NCI-H2029 (cell line): ENCODE measurements at regions not wholly inside any gene's neighbourhood (a gene's known extent, or its start where the extent isn't known, plus 50 kb on each side); places are given as distances from the start of the nearest gene placed in this dataset.
"Not testable (repeated sequence)": the region's sequence is repeated elsewhere in the genome, so short reads cannot be mapped to it uniquely, and the experiment has no call there.

ENCODE experiments used
- DNase-seq: peaks from one replicate; lab custom pipeline; 2025; lab: John Stamatoyannopoulos, UW

DNA sequence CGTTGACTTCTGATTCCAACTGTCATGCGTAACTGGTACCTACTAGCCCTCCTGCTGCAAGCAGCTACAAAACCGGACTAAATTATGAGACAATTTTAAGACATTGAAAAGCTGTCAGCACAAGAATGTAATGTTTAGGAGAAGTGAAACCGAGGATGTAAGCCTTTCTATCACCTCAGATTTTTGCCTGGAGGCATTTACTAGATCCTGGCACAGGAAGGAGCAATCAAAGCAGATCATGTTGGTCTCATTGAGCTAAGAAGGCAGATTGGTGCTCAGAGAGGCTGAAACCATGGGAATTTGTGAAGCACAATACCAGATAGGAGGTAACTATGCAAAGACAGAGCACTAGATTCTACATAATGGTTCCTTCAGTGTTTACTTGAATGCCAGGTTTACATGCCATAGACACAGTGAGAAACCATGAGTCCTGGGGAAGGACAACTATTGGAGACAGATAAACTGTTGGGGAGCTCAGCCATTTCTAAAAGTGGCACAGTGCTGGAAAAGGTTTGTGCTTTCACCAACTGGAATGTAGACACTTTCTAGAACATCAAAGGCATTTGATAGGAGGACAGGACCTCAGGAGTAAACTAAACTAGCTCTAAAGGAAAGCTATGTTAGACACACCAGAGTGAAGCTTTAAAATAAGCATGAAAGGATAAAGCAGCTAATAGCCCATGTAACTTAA lies 179.4 kb downstream of the LYPLAL1 start:
- no peak for DNase-seq

DNA sequence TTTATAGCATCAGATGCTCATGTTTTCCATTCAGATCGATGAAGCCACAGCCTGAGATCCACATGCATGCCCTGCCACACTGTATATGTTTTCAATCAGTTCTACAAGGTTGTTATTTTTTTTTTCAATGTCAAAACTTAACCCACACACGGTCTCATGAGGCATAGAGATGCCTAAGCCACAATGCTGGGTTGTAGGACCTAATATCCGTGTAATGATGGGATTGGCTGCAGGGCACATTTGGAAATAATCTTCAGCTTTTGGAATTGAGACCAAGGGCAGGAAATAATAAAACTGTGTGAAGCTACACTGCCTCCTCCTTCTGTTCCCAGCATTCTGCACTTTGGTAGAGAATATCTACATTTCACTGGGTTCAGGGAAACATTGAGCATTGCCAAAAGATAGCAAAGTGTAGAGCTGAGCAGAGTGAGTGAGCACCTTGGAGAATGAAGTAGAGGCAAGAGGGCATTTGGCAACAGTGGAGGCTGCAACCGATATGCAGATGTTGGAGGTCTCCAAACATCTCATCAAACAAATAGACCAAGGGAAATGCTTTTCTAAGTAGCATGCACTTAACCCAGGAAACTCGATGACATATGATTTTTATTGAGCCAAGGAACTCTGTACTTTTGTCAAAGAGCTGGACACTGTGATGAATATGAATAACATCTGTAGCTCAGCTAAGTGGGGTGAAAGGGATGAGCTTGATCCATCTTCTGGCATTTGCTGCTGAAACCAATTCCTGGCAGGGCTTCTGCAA lies 176.7 kb downstream of the LYPLAL1 start:
- DNase-seq: no peak

DNA sequence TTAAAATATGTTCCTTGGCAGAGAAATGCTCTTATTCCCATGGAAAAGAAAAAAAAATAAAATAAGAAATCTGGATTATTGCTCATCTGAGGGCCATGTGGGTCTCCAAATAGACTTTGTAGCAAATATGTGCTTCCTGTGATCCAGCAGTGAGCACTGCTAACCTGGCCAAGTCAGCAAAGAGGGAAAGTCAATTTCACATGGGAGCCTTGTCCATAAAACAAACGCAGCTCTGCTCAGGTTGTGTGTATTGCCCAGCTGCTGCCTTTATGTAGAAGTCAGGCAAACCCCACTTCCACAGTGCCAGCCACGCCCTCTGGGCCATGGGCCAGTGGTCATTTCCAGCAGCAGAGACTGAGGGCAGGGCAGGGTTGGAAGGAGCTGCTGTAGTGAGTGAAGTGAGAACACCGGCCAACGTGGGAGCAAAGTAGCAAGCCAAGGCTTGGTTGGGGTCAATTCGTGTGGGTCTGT lies 174.3 kb downstream of the LYPLAL1 start:
- no peak for DNase-seq

DNA sequence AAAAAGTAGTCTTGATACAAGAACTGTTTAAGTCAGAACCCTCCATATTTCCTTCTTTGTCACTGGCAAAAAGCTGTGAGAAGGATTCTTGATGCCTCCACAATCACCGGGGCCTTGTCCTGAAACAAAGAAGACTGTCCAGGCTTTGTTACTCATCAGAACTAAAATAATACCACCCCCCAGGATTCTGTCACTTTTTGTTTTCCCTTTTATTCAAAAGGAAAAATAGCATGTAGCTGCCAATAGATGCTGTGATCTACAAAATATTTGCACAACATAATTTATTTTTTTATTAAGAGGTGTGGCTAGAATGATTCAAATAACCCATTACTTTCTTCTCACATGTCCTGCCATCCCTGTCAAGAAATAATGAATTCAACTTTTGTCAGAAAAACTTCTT lies 173.7 kb downstream of the LYPLAL1 start:
- DNase-seq: no peak

DNA sequence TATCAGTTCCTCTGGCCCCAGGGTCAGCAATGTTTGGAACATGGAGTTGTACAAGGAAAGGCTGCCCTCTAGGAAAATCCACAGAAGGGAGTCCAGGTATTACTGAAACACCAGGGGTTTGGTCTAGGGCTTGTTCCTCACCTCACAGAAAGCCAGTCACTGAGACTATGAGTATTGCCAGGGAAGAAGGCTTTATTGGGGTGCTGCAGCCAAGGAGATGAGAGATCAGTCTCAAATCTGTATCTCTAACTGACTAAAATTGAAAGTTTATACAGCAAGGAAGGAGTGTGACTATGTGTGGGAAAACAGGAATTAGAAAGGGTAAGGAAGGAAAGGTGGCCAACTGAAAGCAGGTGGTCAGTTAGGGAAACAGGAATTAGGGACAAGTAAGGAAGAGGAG lies 172.3 kb downstream of the LYPLAL1 start:
- DNase-seq: no peak

DNA sequence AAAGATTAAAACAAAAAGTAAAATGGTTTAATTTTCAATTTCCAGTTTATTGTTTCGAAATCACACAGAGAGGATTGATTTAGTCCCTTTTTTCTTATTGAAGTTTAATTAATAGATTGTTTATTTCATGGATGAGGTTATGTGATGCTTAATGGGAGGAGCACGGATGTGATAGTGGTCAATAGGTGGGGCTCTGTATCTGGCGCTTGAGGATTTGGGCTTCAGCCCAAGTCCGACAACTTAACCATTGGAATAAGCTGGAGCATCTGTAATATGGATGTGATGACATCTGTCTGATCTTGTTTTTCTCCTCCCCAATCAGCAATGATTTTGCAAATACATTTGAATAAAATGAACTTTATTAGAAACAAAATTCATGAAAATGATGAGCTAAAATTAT lies 169.2 kb downstream of the LYPLAL1 start:
- no peak for DNase-seq

DNA sequence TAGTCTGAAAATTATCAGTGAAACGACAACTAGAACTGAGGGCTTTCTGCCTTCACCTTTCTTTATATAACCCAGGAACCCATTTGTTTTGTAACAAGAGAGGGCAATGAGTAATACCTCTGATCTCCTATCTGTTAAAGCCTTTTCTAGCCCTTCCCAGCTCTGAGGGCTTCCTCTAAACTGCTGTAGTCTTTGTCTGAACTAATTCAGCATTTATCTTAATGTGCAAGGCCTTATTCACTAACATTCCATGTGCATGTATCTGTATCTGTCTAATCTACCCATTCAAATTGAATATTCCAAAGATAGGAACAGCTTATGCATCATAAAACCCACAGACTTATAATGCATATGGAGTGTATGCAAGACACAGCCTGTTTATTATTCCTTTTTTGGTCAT lies 167.1 kb downstream of the LYPLAL1 start:
- no peak for DNase-seq

DNA sequence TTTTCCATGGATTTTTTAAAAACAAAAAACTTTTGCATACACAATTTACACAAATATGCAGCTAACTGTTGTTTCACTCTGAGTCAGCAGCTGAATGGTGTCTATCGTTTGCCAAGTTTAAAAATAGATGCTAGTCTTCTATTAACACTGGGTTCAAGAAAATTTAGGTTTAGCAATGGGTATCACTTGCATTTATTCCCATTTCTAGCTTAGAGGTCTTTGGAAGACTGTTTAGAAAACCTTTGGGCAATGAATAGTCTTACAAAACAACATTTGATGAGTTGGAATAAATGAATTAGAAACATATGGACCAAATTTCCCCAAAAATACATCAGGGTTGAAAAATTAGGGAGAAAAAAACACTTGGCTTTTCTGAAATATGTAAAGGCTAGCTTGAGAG lies 165.8 kb downstream of the LYPLAL1 start:
- DNase-seq: no peak

DNA sequence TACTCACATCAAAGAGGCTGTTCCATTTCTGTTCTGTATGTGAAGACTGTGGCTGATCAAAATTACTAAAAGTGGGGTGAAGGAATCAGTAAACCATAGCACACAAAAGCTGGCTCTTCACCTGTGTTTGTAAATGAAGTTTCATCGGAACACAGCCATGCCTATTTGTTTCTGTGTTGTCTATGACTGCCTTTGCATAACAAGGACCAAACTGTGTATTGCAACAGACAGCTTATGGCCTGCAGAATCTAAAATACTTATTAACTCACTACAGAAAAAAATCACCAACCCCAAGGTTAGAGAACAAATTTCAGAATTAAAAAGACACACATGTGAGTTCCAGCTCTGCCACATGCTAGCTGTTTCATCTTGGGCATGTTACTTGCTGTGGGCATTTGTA lies 163.9 kb downstream of the LYPLAL1 start:
- DNase-seq: no peak

DNA sequence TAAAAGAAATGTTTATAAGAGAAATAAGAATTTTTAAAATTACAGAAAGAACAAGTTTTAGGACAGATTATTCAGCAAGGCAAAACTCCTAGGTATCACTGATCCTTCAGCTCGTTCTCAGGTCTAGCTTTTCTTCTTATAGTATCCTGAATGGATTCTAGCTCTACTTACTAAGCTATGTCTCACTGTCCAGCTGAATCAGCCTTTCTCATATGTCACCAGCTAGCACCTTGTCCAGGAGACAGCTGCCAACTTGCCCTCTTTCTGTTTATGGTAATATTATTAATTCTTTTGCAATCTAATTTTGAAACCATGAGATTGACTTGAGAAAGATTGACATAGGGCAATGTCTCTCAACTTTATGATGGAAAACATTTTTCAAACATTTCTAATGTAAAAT lies 159.9 kb downstream of the LYPLAL1 start:
- no peak for DNase-seq

DNA sequence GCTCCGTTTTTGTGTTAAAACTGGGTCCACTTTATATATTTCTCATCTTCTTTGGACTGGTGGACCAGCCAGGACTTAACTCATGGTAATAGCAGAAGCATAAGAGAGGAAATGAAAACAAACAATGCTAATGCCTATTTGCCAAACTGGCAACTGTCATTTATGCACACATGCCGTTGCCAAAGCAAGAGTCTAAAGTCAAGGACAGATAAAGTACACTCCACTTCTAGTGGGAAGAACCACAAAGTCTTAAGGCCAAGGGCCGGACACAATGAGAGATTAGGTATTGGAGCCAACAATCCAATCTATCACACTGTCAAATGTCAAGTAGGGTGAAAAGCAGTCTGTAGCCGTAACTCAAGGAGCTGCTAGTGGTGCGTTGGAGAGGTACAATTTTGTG lies 157.7 kb downstream of the LYPLAL1 start:
- peak; percentile 58 for DNase-seq

DNA sequence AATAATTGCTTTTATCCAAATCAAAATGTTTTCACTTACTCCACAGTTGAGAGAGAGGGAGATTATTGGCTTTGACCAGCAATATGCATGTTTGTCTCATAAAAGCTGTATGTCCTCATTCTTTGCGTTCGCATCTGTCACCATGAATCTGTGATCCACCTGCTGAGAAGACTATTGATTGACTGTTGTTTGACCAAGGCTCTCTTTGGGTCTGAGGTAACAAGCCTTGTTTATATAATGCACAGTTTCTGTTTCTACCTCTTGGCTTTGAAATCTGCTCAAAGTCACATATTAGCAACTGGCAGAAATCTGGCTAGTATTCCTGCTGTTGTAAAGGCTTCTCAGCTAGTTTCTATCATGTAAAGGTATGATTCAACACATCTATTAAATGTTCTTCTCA lies 157.0 kb downstream of the LYPLAL1 start:
- no peak for DNase-seq

DNA sequence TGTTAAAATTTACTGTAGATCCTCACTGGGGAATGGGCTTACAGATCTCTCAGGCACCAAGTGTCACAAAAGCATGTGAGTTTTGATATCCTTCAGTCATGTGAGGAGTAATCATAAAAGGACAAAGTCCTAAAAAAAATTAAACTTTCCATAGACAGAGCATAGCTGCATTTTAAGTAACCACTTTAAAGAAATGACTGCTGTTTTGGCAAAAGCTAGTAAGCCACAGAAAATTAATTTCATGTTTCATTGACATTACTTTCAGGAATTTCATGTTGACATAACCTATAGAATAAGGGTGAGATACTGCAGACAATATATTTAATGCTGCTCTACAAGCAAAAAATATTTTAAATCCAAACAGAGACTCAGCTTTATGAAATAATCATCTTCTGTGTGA lies 156.3 kb downstream of the LYPLAL1 start:
- DNase-seq: no peak

DNA sequence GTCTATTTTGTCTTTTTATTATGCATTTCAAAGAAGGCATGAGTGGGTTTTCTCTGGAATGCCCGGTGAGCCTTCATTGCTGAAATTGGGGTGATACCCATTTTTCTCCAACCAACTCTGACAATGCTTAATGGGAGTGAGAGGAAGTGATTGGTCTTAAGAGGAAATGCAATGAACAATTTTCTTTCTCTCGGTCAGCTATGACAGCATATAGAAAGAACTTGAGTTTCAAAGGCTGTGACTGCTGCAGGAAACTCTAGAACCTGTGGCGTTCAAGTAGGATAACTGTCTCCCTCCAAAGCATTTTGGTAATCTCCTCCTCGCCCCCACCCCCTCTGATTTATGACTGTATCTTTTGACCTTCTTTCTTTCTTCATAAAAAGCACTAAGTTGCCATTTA lies 155.9 kb downstream of the LYPLAL1 start:
- DNase-seq: no peak

DNA sequence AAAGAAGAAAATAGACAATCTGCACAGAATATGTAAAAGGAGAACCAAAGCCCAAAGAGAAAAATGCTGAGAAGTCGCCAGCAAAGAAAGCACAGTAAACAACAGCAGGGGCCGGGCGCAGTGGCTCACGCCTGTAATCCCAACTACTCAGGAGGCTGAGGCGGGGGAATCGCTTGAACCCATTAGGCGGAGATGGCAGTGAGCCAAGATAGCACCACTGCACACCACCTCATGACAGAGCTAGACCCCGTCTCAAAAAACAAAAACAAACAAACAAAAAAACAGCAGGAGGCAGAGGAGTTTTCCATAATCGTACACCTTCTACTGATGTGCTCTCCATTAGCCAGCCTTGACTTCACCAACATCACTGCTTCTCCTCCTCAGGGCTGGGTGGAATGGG lies 153.2 kb downstream of the LYPLAL1 start:
- no peak for DNase-seq

DNA sequence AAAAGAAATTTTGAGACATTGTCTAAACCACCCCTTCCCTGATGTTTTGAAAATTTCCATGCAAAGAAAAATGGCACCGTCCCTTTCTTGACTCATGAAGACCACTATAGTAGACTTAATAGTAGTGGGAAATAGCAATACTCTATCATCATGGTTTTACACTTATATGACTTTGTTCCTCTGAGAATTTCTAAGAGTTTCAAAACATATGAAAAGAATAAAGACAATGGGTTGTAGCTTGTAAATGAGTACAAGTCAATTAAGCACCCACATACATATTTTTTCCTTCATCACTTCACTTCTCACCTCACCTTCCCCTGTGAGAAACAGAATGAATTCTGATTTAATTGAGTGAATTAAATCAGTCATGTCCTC lies 151.7 kb downstream of the LYPLAL1 start:
- DNase-seq: no peak

DNA sequence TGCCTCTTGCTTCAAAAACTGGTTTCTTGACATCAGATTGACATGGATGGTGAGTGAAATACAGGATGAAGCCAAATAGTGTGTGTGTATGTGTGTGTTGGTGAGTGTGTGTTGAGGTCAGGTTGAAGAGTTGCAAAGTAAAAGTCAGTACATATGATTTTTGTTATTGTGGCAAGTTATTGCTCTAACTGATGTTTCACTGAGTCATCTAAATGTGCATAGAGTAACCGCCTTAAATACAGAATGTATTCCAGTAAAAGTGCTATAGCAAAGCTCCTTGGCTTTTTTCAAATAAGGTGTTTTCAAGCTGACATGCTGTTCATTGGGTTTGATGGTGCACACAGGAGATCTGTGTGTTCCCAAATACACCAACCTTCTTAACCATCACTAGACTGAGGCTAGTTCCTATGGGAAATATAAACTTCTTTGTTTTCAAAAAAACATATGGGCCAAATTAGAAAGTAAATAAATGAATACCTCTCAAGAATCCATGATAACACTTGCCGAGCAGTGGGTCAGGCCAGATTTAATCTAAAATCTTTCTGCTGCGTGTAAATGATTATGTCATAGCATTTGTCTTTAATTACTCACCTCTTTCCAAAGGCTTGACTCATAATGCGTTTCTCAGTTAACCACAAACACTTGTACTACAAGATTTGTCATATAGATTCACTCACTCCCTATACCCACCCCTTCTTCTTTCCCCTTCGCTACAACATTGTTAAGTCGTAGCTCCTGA lies 151.1 kb downstream of the LYPLAL1 start:
- no peak for DNase-seq

DNA sequence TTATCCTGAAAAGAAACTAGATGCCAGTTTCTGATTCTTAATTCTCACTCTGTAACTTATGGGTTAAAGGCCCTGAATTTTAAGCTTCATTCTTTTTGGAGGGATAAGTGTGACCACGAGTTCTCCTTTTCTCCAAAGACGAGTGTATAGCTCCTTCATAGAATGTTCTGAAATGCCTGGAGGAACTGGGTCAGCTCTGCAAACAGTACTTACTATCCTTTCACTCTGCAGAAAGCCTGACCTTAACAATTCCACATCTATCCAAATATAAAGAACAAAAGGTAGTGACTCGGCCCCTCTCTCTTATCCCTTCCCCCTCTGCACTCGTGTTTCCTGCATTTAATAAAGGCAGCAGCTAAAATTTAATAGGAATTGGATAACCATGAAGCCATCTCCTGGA lies 150.5 kb downstream of the LYPLAL1 start:
- no peak for DNase-seq

DNA sequence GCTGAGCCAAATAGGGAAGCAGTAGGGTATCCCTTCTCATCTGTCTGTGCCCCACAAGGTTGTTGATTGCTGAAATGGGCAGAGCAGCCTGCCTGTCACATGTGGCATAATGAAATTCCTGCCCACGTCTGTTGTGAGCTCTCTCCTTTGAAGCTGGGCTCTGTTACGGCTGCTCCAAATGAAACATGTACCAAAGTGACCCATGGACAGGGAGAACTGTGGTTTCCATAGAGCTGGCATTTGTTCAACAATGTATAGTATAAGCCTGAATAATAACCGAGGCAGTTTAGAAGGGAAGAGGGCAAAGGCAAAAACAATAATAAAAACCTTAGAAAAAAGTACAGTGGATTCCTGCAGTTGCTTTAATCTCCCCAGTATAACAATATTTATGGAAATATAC lies 149.7 kb downstream of the LYPLAL1 start:
- no peak for DNase-seq

DNA sequence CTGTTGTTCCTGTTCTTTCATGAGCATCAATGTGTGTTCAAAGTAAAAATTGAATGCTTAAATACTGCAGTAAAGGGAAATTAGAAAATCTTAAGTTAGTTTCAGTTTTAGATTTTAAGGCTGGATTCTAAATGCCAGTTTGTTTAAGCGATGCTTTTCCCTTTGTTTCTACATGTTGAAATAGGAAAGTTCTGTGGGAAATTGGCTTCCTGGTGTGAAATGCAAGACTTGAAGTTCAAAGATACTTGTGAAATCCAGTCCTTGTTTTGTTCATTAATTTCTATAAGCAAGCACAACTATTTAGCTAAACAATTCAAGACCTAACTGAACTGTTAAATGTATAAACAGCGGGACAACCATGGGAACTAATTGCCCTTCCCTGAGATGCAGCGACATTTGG lies 149.1 kb downstream of the LYPLAL1 start:
- DNase-seq: no peak

DNA sequence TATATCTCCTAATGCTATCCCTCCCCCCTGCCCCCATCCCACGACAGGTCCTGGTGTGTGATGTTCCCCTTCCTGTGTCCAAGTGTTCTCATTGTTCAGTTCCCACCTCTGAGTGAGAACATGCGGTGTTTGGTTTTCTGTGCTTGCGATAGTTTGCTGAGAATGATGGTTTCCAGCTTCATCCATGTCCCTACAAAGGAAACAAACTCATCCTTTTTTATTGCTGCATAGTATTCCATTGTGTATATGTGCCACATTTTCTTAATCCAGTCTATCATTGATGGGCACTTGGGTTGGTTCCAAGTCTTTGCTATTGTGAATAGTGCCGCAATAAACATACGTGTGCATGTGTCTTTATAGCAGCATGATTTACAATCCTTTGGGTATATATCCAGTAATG lies 146.9 kb downstream of the LYPLAL1 start:
- not testable (repeated sequence) for DNase-seq

DNA sequence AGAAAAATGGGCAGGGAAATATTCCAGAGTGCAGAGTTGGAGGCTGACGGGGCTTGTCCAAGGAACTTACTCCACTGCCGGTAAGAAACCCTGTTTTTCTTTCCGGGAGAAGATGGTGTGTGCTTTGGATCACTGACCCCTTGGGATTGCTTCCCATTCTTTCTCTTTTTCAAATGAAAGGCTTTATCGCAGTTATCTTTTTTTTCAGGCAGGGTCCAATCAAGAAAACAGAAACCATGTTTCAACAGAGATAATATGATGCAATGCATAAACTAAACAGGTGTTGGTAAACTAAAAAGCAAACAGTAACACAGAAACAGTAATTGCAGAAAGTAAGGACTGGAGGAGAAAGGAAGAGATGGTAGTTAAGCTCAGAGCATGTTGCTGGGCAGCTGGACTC lies 145.1 kb downstream of the LYPLAL1 start:
- no peak for DNase-seq

DNA sequence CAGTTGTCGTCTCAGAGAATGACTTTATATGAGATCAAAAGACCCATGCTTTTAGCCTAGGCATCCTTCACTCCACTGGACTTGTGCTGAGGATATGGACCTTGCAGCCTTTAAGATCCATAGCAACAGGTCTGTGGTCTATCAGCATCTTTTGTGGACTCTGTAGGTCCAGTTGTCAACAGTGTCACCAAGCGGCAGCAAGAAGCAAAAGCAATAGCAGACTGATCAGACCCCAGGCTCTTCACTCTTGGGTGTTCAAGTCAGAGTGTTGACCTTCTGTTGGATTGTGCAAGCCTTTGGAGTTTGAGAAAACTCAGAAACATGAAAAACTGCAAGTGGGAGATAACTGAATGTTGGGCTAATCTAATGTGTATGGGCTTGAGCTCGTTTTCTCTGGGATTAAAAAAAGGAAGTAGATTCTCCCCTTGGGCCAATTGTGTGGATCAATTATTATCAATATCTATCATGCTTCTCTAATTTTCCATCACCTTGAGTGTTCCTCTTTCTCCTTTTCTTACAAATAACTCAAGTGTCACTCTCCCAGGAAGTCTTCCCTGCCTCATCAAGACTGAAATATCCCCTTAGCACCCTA lies 144.2 kb downstream of the LYPLAL1 start:
- DNase-seq: no peak
